Bronchial epithelial cell (primary cell): ENCODE measurements at regions not wholly inside any gene's neighbourhood (a gene's known extent, or its start where the extent isn't known, plus 50 kb on each side); places are given as distances from the start of the nearest gene placed in this dataset.

ENCODE experiments used
- DNase-seq: peaks from one replicate; pipeline ENCODE4 v3.0.0-alpha.2; 2010; ENCODE audit warnings: low read depth
- FAIRE-seq: peaks from 2 replicates; lab custom pipeline; 2011; peaks lifted over from hg19 to GRCh38; lab: Jason Lieb, UNC
- H3K27me3 ChIP-seq: 2 replicates; pipeline ENCODE4 v1.5.1; 2011; ENCODE audit warnings: low read length; ENCODE audit not compliant: control insufficient read depth, insufficient read depth
- H3K36me3 ChIP-seq: 2 replicates; pipeline ENCODE4 v1.5.1; 2011; ENCODE audit warnings: low read length; ENCODE audit not compliant: control insufficient read depth, insufficient read depth
- H3K4me3 ChIP-seq: 2 replicates; pipeline ENCODE4 v1.5.1; 2011; ENCODE audit warnings: mild to moderate bottlenecking, low read depth, low read length, control low read depth
- CTCF ChIP-seq: IDR thresholded peaks from 2 replicates; pipeline ENCODE4 v1.5.1; 2011; ENCODE audit warnings: mild to moderate bottlenecking, moderate library complexity, low read length, control low read depth, inconsistent platforms; ENCODE audit not compliant: insufficient read depth, severe bottlenecking

- TF ChIP-seq CTCF, result no peak
- H3K4me3 ChIP-seq, result no peak overlapping the region
- DNase-seq, result peak; percentile 81
- no peaks in the 10 kb centered on the region for H3K27me3 ChIP-seq
- no peaks in the 10 kb centered on the region for H3K36me3 ChIP-seq
- FAIRE-seq, result no peak
Measured at GRCh38 chr2:226080334-226080733, 680.8 kb downstream of the NYAP2 start.

- no peaks in the 10 kb centered on the region for H3K27me3 ChIP-seq
- FAIRE-seq (no peak), DNase-seq (peak; percentile 98)
- H3K36me3 ChIP-seq, result no peaks in the 10 kb centered on the region
- H3K4me3 ChIP-seq, result no peak overlapping the region
- no peak for TF ChIP-seq CTCF
Measured at GRCh38 chr2:226079671-226080181, 680.2 kb downstream of the NYAP2 start.

- no peak for FAIRE-seq
- Histone ChIP-seq H3K4me3 (no peak overlapping the region), H3K27me3 (no peaks in the 10 kb centered on the region), H3K36me3 (no peaks in the 10 kb centered on the region)
- DNase-seq, result no peak
- no peak for TF ChIP-seq CTCF
Measured at GRCh38 chr2:226079196-226079595, 679.7 kb downstream of the NYAP2 start.

- FAIRE-seq, result no peak
- Histone ChIP-seq H3K4me3 (no peak overlapping the region), H3K36me3 (no peaks in the 10 kb centered on the region), H3K27me3 (no peaks in the 10 kb centered on the region)
- peak; percentile 79 for DNase-seq
- TF ChIP-seq CTCF, result no peak
Measured at GRCh38 chr2:226078666-226079065, 679.2 kb downstream of the NYAP2 start.

GRCh38 chr2:226077841-226078240 lies 678.3 kb downstream of the NYAP2 start:
- no peaks in the 10 kb centered on the region for H3K27me3 ChIP-seq
- no peaks in the 10 kb centered on the region for H3K36me3 ChIP-seq
- TF ChIP-seq CTCF, result no peak
- no peak overlapping the region for H3K4me3 ChIP-seq
- DNase-seq (no peak), FAIRE-seq (no peak)

- no peak overlapping the region for H3K4me3 ChIP-seq
- no peaks in the 10 kb centered on the region for H3K27me3 ChIP-seq
- FAIRE-seq (no peak), DNase-seq (peak; percentile 68)
- H3K36me3 ChIP-seq, result no peaks in the 10 kb centered on the region
- TF ChIP-seq CTCF, result no peak
Measured at GRCh38 chr2:226077031-226077430, 677.5 kb downstream of the NYAP2 start.
